ENCODE measurements at regions not wholly inside any gene's neighbourhood (a gene's known extent, or its start where the extent isn't known, plus 50 kb on each side); places are given as distances from the start of the nearest gene placed in this dataset.

DNA sequence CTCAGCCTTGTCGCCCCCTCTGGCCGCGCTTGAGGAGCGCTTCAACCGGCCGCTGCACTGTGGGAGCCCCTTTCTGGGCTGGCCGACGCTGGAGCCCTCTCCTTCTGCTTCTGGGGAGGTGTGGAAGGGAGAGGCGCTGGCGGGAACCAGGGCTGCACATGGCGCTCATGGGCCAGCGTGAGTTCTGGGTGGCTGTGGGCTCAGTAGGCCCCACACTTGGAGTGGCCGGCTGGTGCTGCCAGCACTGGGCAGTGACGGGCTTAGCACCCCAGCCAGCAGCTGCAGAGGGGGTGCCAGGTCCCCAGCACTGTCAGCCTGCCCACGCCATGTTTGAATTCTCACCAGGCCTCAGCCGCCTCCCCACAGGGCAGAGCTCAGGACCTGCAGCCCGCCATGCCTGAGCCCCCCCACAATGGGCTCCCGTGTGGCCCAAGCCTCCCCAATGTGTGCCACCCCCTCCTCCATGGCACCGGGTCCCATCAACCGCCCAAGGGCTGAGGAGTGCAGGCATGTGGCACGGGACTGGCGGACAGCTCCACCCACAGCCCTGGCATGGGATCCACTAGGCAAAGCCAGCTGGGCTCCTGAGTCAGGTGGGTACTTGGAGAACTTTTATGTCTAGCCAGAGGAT lies 615.2 kb downstream of the TRIML1 start:
- H3K9me3 Mint-ChIP-seq (ENCODE audit: low read depth): peaks cover 31% of the 10 kb centered on the region
- H3K36me3 Mint-ChIP-seq (ENCODE audit: insufficient read depth): peaks cover 3% of the 10 kb centered on the region
- no peak overlapping the region for H3K27ac Mint-ChIP-seq
- H3K27me3 Mint-ChIP-seq: no peaks in the 10 kb centered on the region
- no peaks in the 10 kb centered on the region for H3K4me1 Mint-ChIP-seq (ENCODE audit: low read depth)
- no peak for DNase-seq (ENCODE audit: low spot score, unreplicated experiment)
- no peak for TF ChIP-seq CTCF (IDR thresholded peaks at IDR 0.05; ENCODE audit: unreplicated experiment)
- no peak overlapping the region for H3K4me3 Mint-ChIP-seq (ENCODE audit: low read depth)

GRCh38 chr4:188767496-188767895 lies 628.3 kb downstream of the TRIML1 start:
- DNase-seq (ENCODE audit: low spot score, unreplicated experiment): no peak
- no peaks in the 10 kb centered on the region for H3K4me1 Mint-ChIP-seq (ENCODE audit: low read depth)
- no peaks in the 10 kb centered on the region for H3K27me3 Mint-ChIP-seq
- H3K9me3 Mint-ChIP-seq (ENCODE audit: low read depth): peaks cover 22% of the 10 kb centered on the region
- H3K27ac Mint-ChIP-seq: no peak overlapping the region
- no peaks in the 10 kb centered on the region for H3K36me3 Mint-ChIP-seq (ENCODE audit: insufficient read depth)
- H3K4me3 Mint-ChIP-seq (ENCODE audit: low read depth): no peak overlapping the region
- no peak for TF ChIP-seq CTCF (IDR thresholded peaks at IDR 0.05; ENCODE audit: unreplicated experiment)

GRCh38 chr4:188778905-188779304 lies 639.7 kb downstream of the TRIML1 start:
- TF ChIP-seq CTCF (IDR thresholded peaks at IDR 0.05; ENCODE audit: unreplicated experiment): no peak
- Mint-ChIP-seq H3K36me3 (ENCODE audit: insufficient read depth) (no peaks in the 10 kb centered on the region), H3K27me3 (no peaks in the 10 kb centered on the region), H3K4me1 (ENCODE audit: low read depth) (no peaks in the 10 kb centered on the region), H3K9me3 (ENCODE audit: low read depth) (peaks cover 7% of the 10 kb centered on the region), H3K4me3 (ENCODE audit: low read depth) (no peak overlapping the region), H3K27ac (no peak overlapping the region)
- no peak for DNase-seq (ENCODE audit: low spot score, unreplicated experiment)

DNA sequence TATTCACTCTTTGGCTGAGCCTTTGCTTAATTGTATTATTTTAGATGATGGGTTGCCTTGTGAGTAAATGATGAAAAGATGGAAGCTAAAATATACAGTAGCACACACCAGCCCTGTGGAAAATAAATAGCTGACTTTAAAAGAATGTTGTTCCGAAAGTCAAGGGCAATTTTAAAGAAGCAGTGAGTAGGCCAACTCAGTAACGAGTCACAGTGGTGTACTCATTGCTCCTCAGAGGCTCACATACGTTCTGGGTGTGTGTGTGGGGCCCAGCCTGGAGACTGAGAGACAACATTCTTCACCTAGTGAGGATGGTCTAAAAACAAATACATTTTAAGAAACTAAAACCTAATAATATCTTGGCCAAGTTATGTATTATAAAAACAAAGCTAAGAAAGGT lies 640.3 kb downstream of the TRIML1 start:
- no peak for DNase-seq (ENCODE audit: low spot score, unreplicated experiment)
- H3K36me3 Mint-ChIP-seq (ENCODE audit: insufficient read depth): no peaks in the 10 kb centered on the region
- no peak for TF ChIP-seq CTCF (IDR thresholded peaks at IDR 0.05; ENCODE audit: unreplicated experiment)

DNA sequence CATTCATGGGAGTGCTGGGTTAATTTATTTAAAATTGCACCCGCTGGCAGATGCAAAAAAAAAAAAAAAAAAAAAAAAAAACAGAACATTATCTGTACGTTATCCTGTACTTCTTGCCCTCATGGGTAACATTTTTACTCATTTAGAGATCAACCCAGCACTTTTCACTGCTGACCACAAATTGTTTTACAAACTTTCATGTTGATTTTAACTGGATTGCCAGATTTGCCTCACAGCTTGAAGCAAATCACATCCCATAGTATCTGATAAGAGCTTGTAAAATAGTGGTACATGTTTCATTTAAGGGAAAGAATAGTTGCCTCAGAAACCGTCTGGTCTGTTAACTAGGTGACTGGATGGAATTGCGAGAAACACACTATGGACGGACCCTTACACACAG lies 640.8 kb downstream of the TRIML1 start:
- no peaks in the 10 kb centered on the region for H3K36me3 Mint-ChIP-seq (ENCODE audit: insufficient read depth)

More for the DNA sequence above, 640.3 kb downstream of the TRIML1 start:
- Mint-ChIP-seq H3K27me3 (no peaks in the 10 kb centered on the region), H3K9me3 (ENCODE audit: low read depth) (peaks cover 6% of the 10 kb centered on the region), H3K27ac (no peak overlapping the region), H3K4me3 (ENCODE audit: low read depth) (no peak overlapping the region), H3K4me1 (ENCODE audit: low read depth) (no peaks in the 10 kb centered on the region)

More for the DNA sequence above, 640.8 kb downstream of the TRIML1 start:
- Mint-ChIP-seq H3K9me3 (ENCODE audit: low read depth) (peaks cover 3% of the 10 kb centered on the region), H3K27me3 (no peaks in the 10 kb centered on the region), H3K27ac (no peak overlapping the region), H3K4me1 (ENCODE audit: low read depth) (no peaks in the 10 kb centered on the region), H3K4me3 (ENCODE audit: low read depth) (no peak overlapping the region)
- no peak for TF ChIP-seq CTCF (IDR thresholded peaks at IDR 0.05; ENCODE audit: unreplicated experiment)
- no peak for DNase-seq (ENCODE audit: low spot score, unreplicated experiment)
